Neuronal stem cell (in vitro differentiated cells): ENCODE measurements at regions not wholly inside any gene's neighbourhood (a gene's known extent, or its start where the extent isn't known, plus 50 kb on each side); places are given as distances from the start of the nearest gene placed in this dataset.

ENCODE experiments used
- DNase-seq: peaks from one replicate; pipeline ENCODE4 v3.0.0-alpha.2; 2013; ENCODE audit warnings: low spot score
- H2AFZ ChIP-seq: one replicate; pipeline ENCODE4 v1.6.1; 2013; ENCODE audit warnings: mild to moderate bottlenecking, low read length, inconsistent platforms
- H2AK5ac ChIP-seq: 2 replicates; pipeline ENCODE4 v1.6.1; 2013; ENCODE audit warnings: low read depth, mild to moderate bottlenecking, inconsistent platforms, low read length, moderate library complexity, mixed read lengths
- H2BK120ac ChIP-seq: 2 replicates; pipeline ENCODE4 v1.6.1; 2013; ENCODE audit warnings: low read depth, mild to moderate bottlenecking, inconsistent platforms, low read length, moderate library complexity, mixed read lengths
- H2BK12ac ChIP-seq: one replicate; pipeline ENCODE4 v1.6.1; 2013; ENCODE audit warnings: low read length, inconsistent platforms
- H2BK15ac ChIP-seq: 2 replicates; pipeline ENCODE4 v1.6.1; 2013; ENCODE audit warnings: mild to moderate bottlenecking, low read length, inconsistent platforms, mixed read lengths
- H2BK5ac ChIP-seq: one replicate; pipeline ENCODE4 v1.6.1; 2013; ENCODE audit warnings: inconsistent platforms, mild to moderate bottlenecking, low read length, moderate library complexity
- H3K14ac ChIP-seq: one replicate; pipeline ENCODE4 v1.6.1; 2013; ENCODE audit warnings: low read length, inconsistent platforms
- H3K18ac ChIP-seq: 2 replicates; pipeline ENCODE4 v1.6.1; 2013; ENCODE audit warnings: low read length, inconsistent platforms
- H3K23ac ChIP-seq: 2 replicates; pipeline ENCODE4 v1.6.1; 2013; ENCODE audit warnings: low read depth, mild to moderate bottlenecking, mixed read lengths, low read length, inconsistent platforms; ENCODE audit not compliant: poor library complexity
- H3K27ac ChIP-seq: replicated peaks from 3 replicates; pipeline ENCODE4 v1.5.1; 2013; ENCODE audit warnings: low read length, inconsistent platforms
- H3K27me3 ChIP-seq, 3 experiments: 2 replicates each; pipeline ENCODE4 v1.6.1; 2013; ENCODE audit warnings: low read length in 3 of 3, mild to moderate bottlenecking in 2 of 3, inconsistent platforms in 1 of 3, low read depth in 1 of 3, mixed read lengths in 1 of 3, moderate library complexity in 1 of 3; ENCODE audit not compliant: control insufficient read depth in 3 of 3, insufficient read depth in 3 of 3
- H3K36me3 ChIP-seq, 2 donors: replicated peaks in 1 of 2; 2 replicates each; pipeline ENCODE4 v1.6.1; 2013; ENCODE audit warnings: low read length in 2 of 2; ENCODE audit not compliant: control insufficient read depth in 2 of 2, insufficient read depth in 2 of 2
- H3K4ac ChIP-seq: 2 replicates; pipeline ENCODE4 v1.6.1; 2013; ENCODE audit warnings: inconsistent platforms, mild to moderate bottlenecking, low read length, moderate library complexity
- H3K4me1 ChIP-seq, 2 donors: 1 replicate in 1 of 2; 2 replicates in 1 of 2; pipeline ENCODE4 v1.6.1; 2013; ENCODE audit warnings: low read length in 2 of 2, low read depth in 1 of 2; ENCODE audit not compliant: control insufficient read depth in 2 of 2, insufficient read depth in 1 of 2
- H3K4me2 ChIP-seq: one replicate; pipeline ENCODE4 v1.6.1; 2013; ENCODE audit warnings: mild to moderate bottlenecking, low read length, inconsistent platforms; ENCODE audit not compliant: insufficient read depth, poor library complexity, severe bottlenecking
- H3K4me3 ChIP-seq, 2 donors: 2 replicates each; pipeline ENCODE4 v1.5.1; 2013; ENCODE audit warnings: low read length in 2 of 2, mild to moderate bottlenecking in 2 of 2, inconsistent platforms in 1 of 2, moderate library complexity in 1 of 2
- H3K79me1 ChIP-seq: one replicate; pipeline ENCODE4 v1.6.1; 2013; ENCODE audit warnings: low read depth, mild to moderate bottlenecking, inconsistent platforms, low read length, moderate library complexity
- H3K9ac ChIP-seq: one replicate; pipeline ENCODE4 v1.6.1; 2013; ENCODE audit warnings: mild to moderate bottlenecking, low read depth, low read length, inconsistent platforms; ENCODE audit not compliant: poor library complexity
- H3K9me3 ChIP-seq, 2 donors: replicated peaks in 1 of 2; 2 replicates each; pipeline versions ENCODE3 to v1.6.1; 2013; ENCODE audit warnings: low read length in 2 of 2, mild to moderate bottlenecking in 2 of 2, inconsistent platforms in 1 of 2, low read depth in 1 of 2, mixed read lengths in 1 of 2, moderate library complexity in 1 of 2; ENCODE audit not compliant: control insufficient read depth in 2 of 2, insufficient read depth in 1 of 2
- H4K8ac ChIP-seq: one replicate; pipeline ENCODE4 v1.6.1; 2013; ENCODE audit warnings: low read depth, mild to moderate bottlenecking, inconsistent platforms, low read length, moderate library complexity
- H4K91ac ChIP-seq: one replicate; pipeline ENCODE4 v1.6.1; 2013; ENCODE audit warnings: low read length, low read depth, mild to moderate bottlenecking, inconsistent platforms; ENCODE audit not compliant: poor library complexity
- WGBS, 2 donors: extraction: QIAGEN DNeasy Blood & Tissue Kit; methylation state at CpG; one replicate each; pipeline ENCODE4 v1.1.7; 2013; ENCODE audit warnings: missing lambda C conversion rate in 2 of 2, mixed read lengths in 1 of 2; ENCODE audit not compliant: insufficient read length in 2 of 2, insufficient replicate concordance in 1 of 2; ENCODE audit errors: extremely low coverage in 2 of 2; 5-methylcytosine and 5-hydroxymethylcytosine counted together

DNA sequence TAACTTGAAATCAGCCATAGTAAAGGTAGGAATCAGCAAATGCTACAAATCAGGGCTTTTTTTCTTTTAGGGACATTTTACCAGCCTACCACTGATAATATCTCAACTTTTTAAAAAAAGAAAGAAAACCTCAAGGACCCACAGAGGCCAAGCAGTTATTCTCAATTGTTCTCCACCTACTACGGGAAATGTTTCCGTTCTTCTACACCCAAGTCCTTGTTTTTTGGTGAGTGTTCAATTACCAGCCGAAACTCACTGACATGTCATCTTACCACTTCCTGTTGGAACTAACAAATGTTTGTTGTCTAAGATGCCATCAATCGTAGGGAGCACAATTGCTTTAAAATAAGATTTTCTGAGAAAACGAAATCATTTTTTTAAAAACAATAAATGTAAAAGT is 50.2 kb upstream of the CDK1 start:
- Histone ChIP-seq H3K27ac (no peak overlapping the region), H3K79me1 (no peaks in the 10 kb centered on the region), H3K4me1 (peaks cover 0 to 4% of the 10 kb centered on the region in 2 donors), H4K91ac (no peak overlapping the region), H3K4me2 (no peak overlapping the region), H3K4me3 (no peak overlapping the region), H3K18ac (no peak overlapping the region), H3K36me3 (no peaks in the 10 kb centered on the region), H2AFZ (no peak overlapping the region), H3K4ac (no peak overlapping the region), H2AK5ac (no peak overlapping the region), H2BK5ac (no peak overlapping the region), H4K8ac (no peak overlapping the region), H3K27me3 (peaks cover 10 to 16% (median 14%) of the 10 kb centered on the region in 3 experiments), H2BK120ac (no peak overlapping the region), H3K14ac (no peak overlapping the region), H2BK12ac (no peak overlapping the region), H2BK15ac (no peak overlapping the region), H3K9ac (no peak overlapping the region), H3K9me3 (no peaks in the 10 kb centered on the region), H3K23ac (no peak overlapping the region)
- DNase-seq = no peak
- no CpG with 5 or more reads among the region's 5 CpGs for WGBS, 2 donors

DNA sequence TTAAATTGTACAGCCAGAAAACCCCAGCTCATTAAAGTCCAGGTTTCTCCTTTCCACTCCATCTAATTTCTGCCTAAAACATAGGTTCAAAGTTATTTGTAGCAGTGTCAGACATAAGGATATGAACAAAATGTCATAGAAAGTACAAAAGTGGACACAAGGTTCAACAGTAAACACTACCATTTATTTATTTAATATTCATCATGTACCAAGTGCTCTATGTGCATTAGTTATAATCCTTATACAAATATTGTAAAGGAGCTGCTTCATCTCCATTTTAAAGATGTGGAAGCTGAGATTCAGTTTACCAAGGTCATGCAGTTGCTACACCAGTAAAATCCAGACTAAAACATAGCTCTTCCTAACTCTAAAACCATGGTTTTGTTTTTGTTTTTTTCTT is 52.0 kb upstream of the CDK1 start:
- Histone ChIP-seq H3K9me3 (no peaks in the 10 kb centered on the region), H3K27ac (no peak overlapping the region), H3K18ac (no peak overlapping the region), H3K27me3 (peaks cover 0 to 1% (median 0%) of the 10 kb centered on the region in 3 experiments), H4K8ac (no peak overlapping the region), H2BK15ac (no peak overlapping the region), H2AK5ac (no peak overlapping the region), H3K36me3 (no peaks in the 10 kb centered on the region), H3K14ac (no peak overlapping the region), H3K9ac (no peak overlapping the region), H3K4ac (no peak overlapping the region), H3K23ac (no peak overlapping the region), H3K4me2 (no peak overlapping the region), H2BK5ac (no peak overlapping the region), H2BK120ac (no peak overlapping the region), H2BK12ac (no peak overlapping the region), H3K79me1 (no peaks in the 10 kb centered on the region), H3K4me1 (no peaks in the 10 kb centered on the region), H2AFZ (no peak overlapping the region), H4K91ac (no peak overlapping the region), H3K4me3 (no peak overlapping the region)
- DNase-seq = no peak

DNA sequence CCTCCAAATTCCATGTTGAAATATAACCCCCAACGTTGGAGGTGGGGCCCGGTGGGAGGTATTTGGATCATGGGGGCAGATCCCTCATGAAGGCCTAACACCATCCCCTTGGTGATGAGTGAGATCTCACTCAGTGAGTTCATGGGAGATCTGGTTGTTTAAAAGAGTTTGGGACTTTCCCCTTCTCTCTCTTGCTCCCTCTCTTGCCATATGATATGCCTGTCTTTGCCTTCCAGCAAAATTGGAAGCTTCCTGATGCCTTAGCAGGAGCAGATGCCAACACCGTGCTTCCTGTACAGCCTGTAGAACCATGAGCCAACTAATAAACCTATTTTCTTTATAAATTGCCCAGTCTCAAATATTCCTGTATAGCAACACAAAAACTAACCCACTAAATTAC is 55.7 kb upstream of the CDK1 start:
- no CpG with 5 or more reads among the region's 3 CpGs for WGBS, 2 donors

DNA sequence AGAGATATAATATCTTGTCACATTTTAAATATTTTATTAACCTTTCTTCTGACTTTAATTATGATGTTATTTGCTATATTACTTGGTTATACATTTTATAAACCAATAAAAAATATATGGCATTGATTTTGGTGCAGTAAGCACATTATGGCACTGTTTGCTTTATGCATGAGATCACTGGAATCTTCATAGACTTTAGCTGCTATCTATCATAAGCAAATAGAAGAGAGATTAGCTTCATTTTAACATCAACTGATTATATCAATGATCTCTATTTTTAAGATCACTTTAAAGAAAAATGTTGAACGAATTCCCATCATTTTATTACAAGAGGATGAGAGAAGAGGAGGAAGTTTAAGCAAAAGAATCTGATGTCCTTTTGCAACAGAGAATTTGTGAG is 58.6 kb upstream of the CDK1 start:
- no peak overlapping the region for H2BK5ac ChIP-seq
- no peak for DNase-seq
- H3K4ac ChIP-seq = no peak overlapping the region
- no peaks in the 10 kb centered on the region for H3K79me1 ChIP-seq
- no CpG with 5 or more reads among the region's 1 CpG for WGBS, 2 donors
- no peak overlapping the region for H3K4me3 ChIP-seq
- no peak overlapping the region for H4K91ac ChIP-seq
- no peaks in the 10 kb centered on the region for H3K27me3 ChIP-seq
- no peak overlapping the region for H4K8ac ChIP-seq
- no peak overlapping the region for H3K4me2 ChIP-seq
- H2BK12ac ChIP-seq = no peak overlapping the region
- H2AK5ac ChIP-seq = no peak overlapping the region
- no peak overlapping the region for H2BK15ac ChIP-seq
- H2BK120ac ChIP-seq = no peak overlapping the region
- H3K18ac ChIP-seq = no peak overlapping the region
- no peaks in the 10 kb centered on the region for H3K36me3 ChIP-seq
- H3K9me3 ChIP-seq = no peaks in the 10 kb centered on the region
- no peak overlapping the region for H3K9ac ChIP-seq
- H3K23ac ChIP-seq = no peak overlapping the region
- H2AFZ ChIP-seq = no peak overlapping the region
- no peak overlapping the region for H3K14ac ChIP-seq
- no peak overlapping the region for H3K27ac ChIP-seq
- H3K4me1 ChIP-seq = no peaks in the 10 kb centered on the region

More for the DNA sequence above, 55.7 kb upstream of the CDK1 start:
- Histone ChIP-seq H2AK5ac (no peak overlapping the region), H3K23ac (no peak overlapping the region), H3K18ac (no peak overlapping the region), H2BK12ac (no peak overlapping the region), H4K91ac (no peak overlapping the region), H2BK5ac (no peak overlapping the region), H3K4me1 (no peaks in the 10 kb centered on the region), H3K9me3 (no peaks in the 10 kb centered on the region), H3K4me2 (no peak overlapping the region), H3K14ac (no peak overlapping the region), H2BK120ac (no peak overlapping the region), H2AFZ (no peak overlapping the region), H3K79me1 (no peaks in the 10 kb centered on the region), H2BK15ac (no peak overlapping the region), H3K27ac (no peak overlapping the region), H3K4me3 (no peak overlapping the region), H3K4ac (no peak overlapping the region), H3K36me3 (no peaks in the 10 kb centered on the region), H3K27me3 (no peaks in the 10 kb centered on the region), H4K8ac (no peak overlapping the region), H3K9ac (no peak overlapping the region)
- DNase-seq = no peak
